Brain pericyte (primary cell): ENCODE measurements at regions not wholly inside any gene's neighbourhood (a gene's known extent, or its start where the extent isn't known, plus 50 kb on each side); places are given as distances from the start of the nearest gene placed in this dataset.

Experiments used
- DNase-seq: peaks from one replicate; pipeline ENCODE4 v3.0.0-alpha.2; 2012; ENCODE audit warnings: low read depth, low spot score

- no peak for DNase-seq
Measured at GRCh38 chr4:71240094-71240493, 98.7 kb upstream of the SLC4A4 start.

GRCh38 chr4:71241501-71242288 lies 97.1 kb upstream of the SLC4A4 start:
- peak; percentile 13 for DNase-seq

GRCh38 chr4:71243091-71243833 lies 95.6 kb upstream of the SLC4A4 start:
- no peak for DNase-seq

GRCh38 chr4:71247706-71248105 lies 91.1 kb upstream of the SLC4A4 start:
- no peak for DNase-seq

GRCh38 chr4:71251261-71251660 lies 87.6 kb upstream of the SLC4A4 start:
- DNase-seq = no peak

- no peak for DNase-seq
Measured at GRCh38 chr4:71253545-71253944, 85.3 kb upstream of the SLC4A4 start.

- no peak for DNase-seq
Measured at GRCh38 chr4:71254451-71255012, 84.3 kb upstream of the SLC4A4 start.

GRCh38 chr4:71255976-71256375 lies 82.8 kb upstream of the SLC4A4 start:
- DNase-seq = no peak

- DNase-seq = no peak
Measured at GRCh38 chr4:71257761-71258160, 81.1 kb upstream of the SLC4A4 start.

GRCh38 chr4:71258323-71258722 lies 80.5 kb upstream of the SLC4A4 start:
- no peak for DNase-seq

GRCh38 chr4:71259280-71259679 lies 79.5 kb upstream of the SLC4A4 start:
- no peak for DNase-seq

- no peak for DNase-seq
Measured at GRCh38 chr4:71259911-71260331, 78.9 kb upstream of the SLC4A4 start.

- DNase-seq = no peak
Measured at GRCh38 chr4:71260544-71260943, 78.3 kb upstream of the SLC4A4 start.

- DNase-seq = no peak
Measured at GRCh38 chr4:71261001-71261400, 77.8 kb upstream of the SLC4A4 start.

- DNase-seq = no peak
Measured at GRCh38 chr4:71261633-71262121, 77.1 kb upstream of the SLC4A4 start.

GRCh38 chr4:71262161-71262560 lies 76.7 kb upstream of the SLC4A4 start:
- DNase-seq = no peak

GRCh38 chr4:71266090-71266794 lies 72.6 kb upstream of the SLC4A4 start:
- DNase-seq = no peak

GRCh38 chr4:71267244-71267643 lies 71.6 kb upstream of the SLC4A4 start:
- DNase-seq = no peak

GRCh38 chr4:71268166-71268565 lies 70.7 kb upstream of the SLC4A4 start:
- no peak for DNase-seq

GRCh38 chr4:71269233-71269632 lies 69.6 kb upstream of the SLC4A4 start:
- DNase-seq = no peak

GRCh38 chr4:71270901-71271300 lies 67.9 kb upstream of the SLC4A4 start:
- DNase-seq = no peak

- no peak for DNase-seq
Measured at GRCh38 chr4:71272976-71273375, 65.8 kb upstream of the SLC4A4 start.
